ENCODE measurements at regions not wholly inside any gene's neighbourhood (a gene's known extent, or its start where the extent isn't known, plus 50 kb on each side); places are given as distances from the start of the nearest gene placed in this dataset.
A peak's percentile ranks its signal among the peaks of the same experiment; 100 is the strongest.

- Histone ChIP-seq H3K4me2 (replicated peaks; ENCODE audit: extremely low read depth, low read length, poor library complexity, severe bottlenecking) (peak overlapping the region; percentile 71), H3K79me2 (ENCODE audit: insufficient read depth, low read length) (peaks cover 9% of the 10 kb centered on the region), H3K4me1 (ENCODE audit: control insufficient read depth in 1 of 2, insufficient read depth in 2 of 2, low read length in 2 of 2) (peaks cover 92 to 93% of the 10 kb centered on the region in 2 donors), H4K20me1 (ENCODE audit: insufficient read depth, low read length) (no peaks in the 10 kb centered on the region), H3K27me3 (ENCODE audit: control insufficient read depth in 2 of 2, insufficient read depth in 2 of 2, low read length in 2 of 2) (no peaks in the 10 kb centered on the region), H3K36me3 (replicated peaks in 1 of 2; ENCODE audit: control insufficient read depth in 1 of 2, insufficient read depth in 2 of 2, low read length in 2 of 2) (no peaks in the 10 kb centered on the region), H3K9me3 (replicated peaks in 1 of 2; ENCODE audit: control insufficient read depth in 1 of 2, insufficient read depth in 1 of 2, low read length in 2 of 2) (no peaks in the 10 kb centered on the region), H3K27ac (ENCODE audit: low read depth in 1 of 2, low read length in 2 of 2) (peak overlapping the region; percentile 89 to 95), H3K9ac (ENCODE audit: insufficient read depth, low read length, poor library complexity, severe bottlenecking) (peak overlapping the region; percentile 60), H2AFZ (ENCODE audit: insufficient read depth, low read depth, low read length, poor library complexity, severe bottlenecking) (no peak overlapping the region), H3K4me3 (replicated peaks in 1 of 3; ENCODE audit: low read depth in 2 of 3, low read length in 3 of 3) (peak overlapping the region in 1 of 3 experiments; percentile 61)
- Mint-ChIP-seq H3K36me3 (peaks cover 1 to 3% of the 10 kb centered on the region in 2 donors), H3K4me1 (peaks cover 96% of the 10 kb centered on the region), H3K4me3 (peak overlapping the region; percentile 65 to 75), H3K27ac (peak overlapping the region; percentile 93 to 98 (median 97)), H3K9me3 (peaks cover 0 to 1% (median 0%) of the 10 kb centered on the region in 7 donors), H3K27me3 (ENCODE audit: low read depth in 3 of 3) (peaks cover 0 to 4% (median 2%) of the 10 kb centered on the region in 3 donors)
- intact Hi-C loops (cut with micrococcal nuclease): loop anchor here (5.0 to 10.0 kb wide), 6 partner anchors 41 to 352 kb away; partner anchors contain the start of gene IRF2BP2 (in 1 of the 2)
- peak; percentile 87 to 95 (median 94) for DNase-seq
- WGBS (ENCODE audit: insufficient coverage): 20% methylated on average over 5 of the region's 26 CpGs
- TF ChIP-seq, protein P1, sequence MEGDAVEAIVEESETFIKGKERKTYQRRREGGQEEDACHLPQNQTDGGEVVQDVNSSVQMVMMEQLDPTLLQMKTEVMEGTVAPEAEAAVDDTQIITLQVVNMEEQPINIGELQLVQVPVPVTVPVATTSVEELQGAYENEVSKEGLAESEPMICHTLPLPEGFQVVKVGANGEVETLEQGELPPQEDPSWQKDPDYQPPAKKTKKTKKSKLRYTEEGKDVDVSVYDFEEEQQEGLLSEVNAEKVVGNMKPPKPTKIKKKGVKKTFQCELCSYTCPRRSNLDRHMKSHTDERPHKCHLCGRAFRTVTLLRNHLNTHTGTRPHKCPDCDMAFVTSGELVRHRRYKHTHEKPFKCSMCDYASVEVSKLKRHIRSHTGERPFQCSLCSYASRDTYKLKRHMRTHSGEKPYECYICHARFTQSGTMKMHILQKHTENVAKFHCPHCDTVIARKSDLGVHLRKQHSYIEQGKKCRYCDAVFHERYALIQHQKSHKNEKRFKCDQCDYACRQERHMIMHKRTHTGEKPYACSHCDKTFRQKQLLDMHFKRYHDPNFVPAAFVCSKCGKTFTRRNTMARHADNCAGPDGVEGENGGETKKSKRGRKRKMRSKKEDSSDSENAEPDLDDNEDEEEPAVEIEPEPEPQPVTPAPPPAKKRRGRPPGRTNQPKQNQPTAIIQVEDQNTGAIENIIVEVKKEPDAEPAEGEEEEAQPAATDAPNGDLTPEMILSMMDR (IDR thresholded peaks at IDR 0.05): no peak
These were observed 113.1 kb upstream of the IRF2BP2 start for GRCh38 chr1:234722904-234723720.

GRCh38 chr1:234722270-234722704, 112.3 kb upstream of the IRF2BP2 start:
- WGBS (ENCODE audit: insufficient coverage): 40% methylated on average over 2 of the region's 9 CpGs
- TF ChIP-seq, protein P1 (IDR thresholded peaks at IDR 0.05): no peak
- Histone ChIP-seq H3K9ac (ENCODE audit: insufficient read depth, low read length, poor library complexity, severe bottlenecking) (no peak overlapping the region), H3K27ac (ENCODE audit: low read depth in 1 of 2, low read length in 2 of 2) (peak overlapping the region in 1 of 2 donors; percentile 89), H3K36me3 (replicated peaks in 1 of 2; ENCODE audit: control insufficient read depth in 1 of 2, insufficient read depth in 2 of 2, low read length in 2 of 2) (no peaks in the 10 kb centered on the region), H3K27me3 (ENCODE audit: control insufficient read depth in 2 of 2, insufficient read depth in 2 of 2, low read length in 2 of 2) (no peaks in the 10 kb centered on the region), H3K79me2 (ENCODE audit: insufficient read depth, low read length) (peaks cover 9% of the 10 kb centered on the region), H2AFZ (ENCODE audit: insufficient read depth, low read depth, low read length, poor library complexity, severe bottlenecking) (no peak overlapping the region), H3K4me1 (ENCODE audit: control insufficient read depth in 1 of 2, insufficient read depth in 2 of 2, low read length in 2 of 2) (peaks cover 84 to 85% of the 10 kb centered on the region in 2 donors), H3K9me3 (replicated peaks in 1 of 2; ENCODE audit: control insufficient read depth in 1 of 2, insufficient read depth in 1 of 2, low read length in 2 of 2) (no peaks in the 10 kb centered on the region), H4K20me1 (ENCODE audit: insufficient read depth, low read length) (no peaks in the 10 kb centered on the region), H3K4me3 (replicated peaks in 1 of 3; ENCODE audit: low read depth in 2 of 3, low read length in 3 of 3) (no peak overlapping the region), H3K4me2 (replicated peaks; ENCODE audit: extremely low read depth, low read length, poor library complexity, severe bottlenecking) (no peak overlapping the region)
- peaks cover 92% of the 10 kb centered on the region for H3K4me1 Mint-ChIP-seq
- no peak for DNase-seq
- H3K4me3 Mint-ChIP-seq: no peak overlapping the region
- H3K27me3 Mint-ChIP-seq (ENCODE audit: low read depth in 3 of 3): peaks cover 0 to 6% (median 2%) of the 10 kb centered on the region in 3 donors
- H3K9me3 Mint-ChIP-seq: no peaks in the 10 kb centered on the region
- H3K27ac Mint-ChIP-seq: peak overlapping the region in 5 of 7 donors; percentile 11 to 98 (median 97)
- intact Hi-C loops (cut with micrococcal nuclease): loop anchor here (5.0 to 10.0 kb wide), 6 partner anchors 40 to 353 kb away; partner anchors contain the start of gene IRF2BP2 (in 1 of the 2)
- H3K36me3 Mint-ChIP-seq: peaks cover 1 to 3% of the 10 kb centered on the region in 2 donors

Data from CD14-positive monocyte (primary cell).